HepG2 (cell line): ENCODE measurements at regions not wholly inside any gene's neighbourhood (a gene's known extent, or its start where the extent isn't known, plus 50 kb on each side); places are given as distances from the start of the nearest gene placed in this dataset.

Experiments used
- ATAC-seq: fragments of 200-7000 bp; cut with Tn5 transposase; 3 replicates; pipeline ENCODE4 v1.9.1; 2020; ENCODE audit warnings: mild to moderate bottlenecking, moderate library complexity
- BruUV-seq: library from RNA; stranded (reverse); fragments of 400-500 nt; replicated peaks from 2 replicates; lab custom pipeline; 2021; lab: Mats Ljungman, UMichigan
- CTCF ChIA-PET: fragments of 300-600 bp; formaldehyde crosslinking; extraction: SDS; loops from one replicate; lab custom pipeline; 2021; ENCODE audit warnings: low total read pairs, inconsistent platforms, low intra/inter-chr PET ratio; lab: Yijun Ruan, JAX
- POLR2A ChIA-PET: fragments of 350-600 bp; sonication (Branson Sonifier 250); formaldehyde crosslinking; loops from one replicate; lab custom pipeline; 2020; ENCODE audit warnings: antibody characterized with exemption, inconsistent platforms; lab: Yijun Ruan, JAX
- DNase-seq: peaks from one replicate; pipeline ENCODE4 v3.0.0-alpha.2; 2015; ENCODE audit warnings: low spot score
- FAIRE-seq: peaks from 3 replicates; lab custom pipeline; 2011; peaks lifted over from hg19 to GRCh38; lab: Jason Lieb, UNC
- H2AFZ ChIP-seq: one replicate; pipeline ENCODE4 v1.6.1; 2011; ENCODE audit warnings: low read length, inconsistent platforms
- H3K27ac ChIP-seq: fragments of 300-600 bp; 3 replicates; pipeline ENCODE4 v1.8.0; 2011; ENCODE audit warnings: mixed run types, mild to moderate bottlenecking, mixed read lengths, low read length, inconsistent platforms; ENCODE audit not compliant: insufficient read depth; ENCODE audit errors: extremely low read length
- H3K27me3 ChIP-seq, 2 experiments: fragments of 200-600 bp in 1 of 2; 2 replicates in 1 of 2; 3 replicates in 1 of 2; pipeline versions ENCODE4 v1.6.0 to v1.8.0; 2011; ENCODE audit warnings: low read length in 2 of 2, mild to moderate bottlenecking in 2 of 2, moderate library complexity in 2 of 2, inconsistent platforms in 1 of 2; ENCODE audit not compliant: insufficient read depth in 2 of 2, control insufficient read depth in 1 of 2
- H3K36me3 ChIP-seq, 2 experiments: fragments of 200-600 bp in 1 of 2; replicated peaks in 1 of 2; 2 replicates in 1 of 2; 3 replicates in 1 of 2; pipeline versions ENCODE4 v1.5.1 to v1.8.0; 2011; ENCODE audit warnings: low read length in 2 of 2, inconsistent platforms in 1 of 2; ENCODE audit not compliant: insufficient read depth in 2 of 2, control insufficient read depth in 1 of 2
- H3K4me1 ChIP-seq: 2 replicates; pipeline ENCODE4 v1.5.1; 2012; ENCODE audit warnings: low read length, inconsistent platforms; ENCODE audit not compliant: insufficient read depth
- H3K4me2 ChIP-seq: 2 replicates; pipeline ENCODE4 v1.6.0; 2011; ENCODE audit warnings: low read depth, low read length, inconsistent platforms
- H3K4me3 ChIP-seq, 3 experiments: fragments of 200-600 bp in 1 of 3; sonication (generic), shearing (Covaris generic) in 1 of 3; replicated peaks in 1 of 3; 2 replicates each; pipeline ENCODE4 v1.5.1; 2011 to 2016; ENCODE audit warnings: low read length in 3 of 3, inconsistent platforms in 2 of 3, low read depth in 2 of 3, mild to moderate bottlenecking in 2 of 3, control low read depth in 1 of 3, mixed read lengths in 1 of 3; ENCODE audit not compliant: insufficient read depth in 1 of 3
- H3K79me2 ChIP-seq: one replicate; pipeline ENCODE4 v1.6.1; 2011; ENCODE audit warnings: low read length, inconsistent platforms; ENCODE audit not compliant: insufficient read depth
- H3K9ac ChIP-seq: 2 replicates; pipeline ENCODE4 v1.6.0; 2011; ENCODE audit warnings: mild to moderate bottlenecking, low read depth, low read length, inconsistent platforms; ENCODE audit not compliant: insufficient read depth
- H3K9me3 ChIP-seq: 2 replicates; pipeline ENCODE4 v1.5.1; 2012; ENCODE audit warnings: mild to moderate bottlenecking, low read length
- H4K20me1 ChIP-seq: 2 replicates; pipeline ENCODE4 v1.6.0; 2011; ENCODE audit warnings: inconsistent platforms, mild to moderate bottlenecking, low read length, moderate library complexity; ENCODE audit not compliant: insufficient read depth
- BCL6 ChIP-seq: IDR thresholded peaks from 2 replicates; pipeline ENCODE4 v1.6.1; 2016; ENCODE audit warnings: missing genetic modification reagents, missing compliant biosample characterization
- MAFK ChIP-seq, 2 experiments: IDR thresholded peaks in 1 of 2; conservative IDR thresholded peaks in 1 of 2; 2 replicates each; pipeline ENCODE4 v1.6.1; 2011; ENCODE audit warnings: improper control_type of control experiment in 2 of 2, low read length in 2 of 2
- NFYC ChIP-seq: IDR thresholded peaks from 2 replicates; pipeline ENCODE4 v1.6.1; 2016; ENCODE audit warnings: missing genetic modification reagents, missing compliant biosample characterization
- TBX2 ChIP-seq: sonication (generic); formaldehyde crosslinking; IDR thresholded peaks from 2 replicates; pipeline ENCODE4 v1.5.0; 2020; ENCODE audit warnings: missing genetic modification reagents, mild to moderate bottlenecking, borderline replicate concordance
- XBP1 ChIP-seq: sonication (generic); formaldehyde crosslinking; IDR thresholded peaks from 2 replicates; pipeline ENCODE4 v1.5.0; 2020; ENCODE audit warnings: missing genetic modification reagents
- ZNF570 ChIP-seq: sonication (generic); formaldehyde crosslinking; IDR thresholded peaks from 2 replicates; pipeline ENCODE4 v1.4.0; 2020; ENCODE audit warnings: mild to moderate bottlenecking, missing genetic modification reagents, borderline replicate concordance
- WGBS: methylation state at CpG from one replicate; pipeline ENCODE4 v1.1.6; 2017; ENCODE audit warnings: low lambda C conversion rate; 5-methylcytosine and 5-hydroxymethylcytosine counted together
- in situ Hi-C: cut with HindIII; loops from 2 replicates; pipeline ENCODE4 v1.10.0; 2017; ENCODE audit warnings: low pct_unique_long_range_greater_than_20kb; ENCODE audit not compliant: extremely low pct_ligation_motif_present
- intact Hi-C: fragments of 100-400 bp; cut with micrococcal nuclease; formaldehyde crosslinking; loops from one replicate; pipeline ENCODE4 v1.10.0; 2022; ENCODE audit not compliant: unreplicated experiment
- TF ChIP-seq, protein P1 (sequence below): sonication (generic); formaldehyde crosslinking; IDR thresholded peaks from 2 replicates; pipeline ENCODE4 v1.9.0; 2021; ENCODE audit warnings: missing genetic modification reagents, borderline replicate concordance
- TF ChIP-seq, protein P2 (sequence below): sonication (generic); formaldehyde crosslinking; IDR thresholded peaks from 2 replicates; pipeline ENCODE4 v1.9.0; 2021; ENCODE audit warnings: missing genetic modification reagents, mild to moderate bottlenecking, borderline replicate concordance
- TF ChIP-seq, protein P3 (sequence below): sonication (generic); formaldehyde crosslinking; IDR thresholded peaks from 2 replicates; pipeline ENCODE4 v1.5.0; 2020; ENCODE audit warnings: missing genetic modification reagents, mild to moderate bottlenecking, borderline replicate concordance
- TF ChIP-seq, protein P4 (sequence below): IDR thresholded peaks from 2 replicates; pipeline ENCODE4 v1.6.1; 2016

DNA sequence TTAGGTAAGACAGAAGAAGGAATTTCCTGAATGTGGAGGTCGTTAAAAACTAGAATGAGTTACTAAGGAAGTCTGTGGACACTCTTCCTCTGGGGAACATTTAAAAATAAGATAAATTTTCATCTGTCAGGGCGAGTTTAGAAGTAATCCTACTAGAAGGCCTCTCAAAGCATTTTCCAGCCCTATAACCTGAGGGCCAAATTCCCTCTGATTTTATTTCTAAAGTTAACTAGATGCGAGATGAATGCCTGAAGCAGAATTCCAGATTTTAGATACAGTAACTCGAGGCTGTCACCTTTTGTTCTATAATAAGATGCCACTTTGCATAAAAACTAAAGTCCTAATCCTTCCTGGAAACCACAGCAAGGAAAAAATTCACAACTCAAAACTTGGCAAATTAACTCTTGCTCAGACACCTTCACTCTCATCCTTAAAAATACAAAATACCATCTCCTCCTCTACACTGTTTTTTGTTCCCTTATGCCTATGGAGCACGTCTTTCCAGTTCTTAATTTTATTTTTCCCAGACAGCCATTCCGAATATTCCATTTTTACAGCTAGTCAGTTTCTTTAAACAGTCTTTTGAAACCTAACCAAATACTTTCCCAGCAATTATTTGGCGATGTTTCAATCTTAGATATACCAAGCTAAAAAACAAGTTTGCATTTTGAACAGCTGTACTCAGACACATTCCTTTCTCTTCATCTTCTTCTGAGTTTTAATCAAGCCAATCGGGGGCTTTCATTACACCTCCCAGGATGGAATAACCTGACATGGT is 420.7 kb upstream of the NFE2L3 start (continued):
- TF ChIP-seq, protein P1, sequence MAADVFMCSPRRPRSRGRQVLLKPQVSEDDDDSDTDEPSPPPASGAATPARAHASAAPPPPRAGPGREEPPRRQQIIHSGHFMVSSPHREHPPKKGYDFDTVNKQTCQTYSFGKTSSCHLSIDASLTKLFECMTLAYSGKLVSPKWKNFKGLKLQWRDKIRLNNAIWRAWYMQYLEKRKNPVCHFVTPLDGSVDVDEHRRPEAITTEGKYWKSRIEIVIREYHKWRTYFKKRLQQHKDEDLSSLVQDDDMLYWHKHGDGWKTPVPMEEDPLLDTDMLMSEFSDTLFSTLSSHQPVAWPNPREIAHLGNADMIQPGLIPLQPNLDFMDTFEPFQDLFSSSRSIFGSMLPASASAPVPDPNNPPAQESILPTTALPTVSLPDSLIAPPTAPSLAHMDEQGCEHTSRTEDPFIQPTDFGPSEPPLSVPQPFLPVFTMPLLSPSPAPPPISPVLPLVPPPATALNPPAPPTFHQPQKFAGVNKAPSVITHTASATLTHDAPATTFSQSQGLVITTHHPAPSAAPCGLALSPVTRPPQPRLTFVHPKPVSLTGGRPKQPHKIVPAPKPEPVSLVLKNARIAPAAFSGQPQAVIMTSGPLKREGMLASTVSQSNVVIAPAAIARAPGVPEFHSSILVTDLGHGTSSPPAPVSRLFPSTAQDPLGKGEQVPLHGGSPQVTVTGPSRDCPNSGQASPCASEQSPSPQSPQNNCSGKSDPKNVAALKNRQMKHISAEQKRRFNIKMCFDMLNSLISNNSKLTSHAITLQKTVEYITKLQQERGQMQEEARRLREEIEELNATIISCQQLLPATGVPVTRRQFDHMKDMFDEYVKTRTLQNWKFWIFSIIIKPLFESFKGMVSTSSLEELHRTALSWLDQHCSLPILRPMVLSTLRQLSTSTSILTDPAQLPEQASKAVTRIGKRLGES = no peak

DNA sequence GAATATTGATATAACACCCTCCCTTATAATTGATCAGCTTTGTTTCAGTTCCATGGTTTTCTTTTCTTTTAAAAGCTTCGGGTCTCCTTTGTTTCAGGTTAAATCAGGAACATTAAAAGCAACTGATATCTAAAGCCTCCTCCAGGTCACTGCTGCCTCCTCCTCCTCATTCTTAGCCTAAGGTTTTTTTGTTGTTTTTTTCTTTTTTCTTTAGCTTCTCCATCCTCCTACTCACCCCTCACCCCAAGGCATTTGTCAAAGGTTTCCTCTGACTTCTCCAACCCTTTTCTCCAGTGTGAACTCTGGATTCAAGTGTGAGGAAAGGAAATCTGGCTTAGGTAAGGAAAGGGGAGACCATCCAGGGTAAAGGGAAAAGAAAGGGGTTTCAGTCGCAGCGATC is 420.2 kb upstream of the NFE2L3 start:
- Histone ChIP-seq H3K9ac (no peak overlapping the region), H3K9me3 (no peaks in the 10 kb centered on the region), H3K4me2 (no peak overlapping the region), H3K4me1 (no peaks in the 10 kb centered on the region), H3K79me2 (no peaks in the 10 kb centered on the region), H4K20me1 (no peaks in the 10 kb centered on the region), H3K27me3 (peaks cover 0 to 6% of the 10 kb centered on the region in 2 experiments; a peak in 2 of 5 replicates), H3K4me3 (no peak overlapping the region), H3K36me3 (no peaks in the 10 kb centered on the region), H3K27ac (no peak overlapping the region), H2AFZ (no peak overlapping the region)
- FAIRE-seq = no peak
- in situ Hi-C loops = no loop called here
- no peak for DNase-seq
- no peak for ATAC-seq
- no TSS peak for BruUV-seq
- intact Hi-C loops = no loop called here
- 17% methylated on average over 3 of the region's 3 CpGs for WGBS
- POLR2A ChIA-PET = no interaction called here
- CTCF ChIA-PET = no interaction called here
- TF ChIP-seq XBP1 (CRISPR knock-in tag) (no peak), NFYC (CRISPR knock-in tag) (no peak), BCL6 (CRISPR knock-in tag) (no peak), ZNF570 (CRISPR knock-in tag) (no peak), TBX2 (CRISPR knock-in tag) (no peak), MAFK (conservative IDR thresholded peaks at IDR 0.05 in 1 of 2, IDR thresholded peaks at IDR 0.05 in 1 of 2; ENCODE audit: low read length in 2 of 2) (no peak)
- TF ChIP-seq, protein P2, sequence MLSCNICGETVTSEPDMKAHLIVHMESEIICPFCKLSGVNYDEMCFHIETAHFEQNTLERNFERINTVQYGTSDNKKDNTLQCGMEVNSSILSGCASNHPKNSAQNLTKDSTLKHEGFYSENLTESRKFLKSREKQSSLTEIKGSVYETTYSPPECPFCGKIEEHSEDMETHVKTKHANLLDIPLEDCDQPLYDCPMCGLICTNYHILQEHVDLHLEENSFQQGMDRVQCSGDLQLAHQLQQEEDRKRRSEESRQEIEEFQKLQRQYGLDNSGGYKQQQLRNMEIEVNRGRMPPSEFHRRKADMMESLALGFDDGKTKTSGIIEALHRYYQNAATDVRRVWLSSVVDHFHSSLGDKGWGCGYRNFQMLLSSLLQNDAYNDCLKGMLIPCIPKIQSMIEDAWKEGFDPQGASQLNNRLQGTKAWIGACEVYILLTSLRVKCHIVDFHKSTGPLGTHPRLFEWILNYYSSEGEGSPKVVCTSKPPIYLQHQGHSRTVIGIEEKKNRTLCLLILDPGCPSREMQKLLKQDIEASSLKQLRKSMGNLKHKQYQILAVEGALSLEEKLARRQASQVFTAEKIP (CRISPR knock-in tag) = no peak
- TF ChIP-seq, protein P3, sequence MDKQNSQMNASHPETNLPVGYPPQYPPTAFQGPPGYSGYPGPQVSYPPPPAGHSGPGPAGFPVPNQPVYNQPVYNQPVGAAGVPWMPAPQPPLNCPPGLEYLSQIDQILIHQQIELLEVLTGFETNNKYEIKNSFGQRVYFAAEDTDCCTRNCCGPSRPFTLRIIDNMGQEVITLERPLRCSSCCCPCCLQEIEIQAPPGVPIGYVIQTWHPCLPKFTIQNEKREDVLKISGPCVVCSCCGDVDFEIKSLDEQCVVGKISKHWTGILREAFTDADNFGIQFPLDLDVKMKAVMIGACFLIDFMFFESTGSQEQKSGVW (CRISPR knock-in tag) = no peak
- TF ChIP-seq, protein P4, sequence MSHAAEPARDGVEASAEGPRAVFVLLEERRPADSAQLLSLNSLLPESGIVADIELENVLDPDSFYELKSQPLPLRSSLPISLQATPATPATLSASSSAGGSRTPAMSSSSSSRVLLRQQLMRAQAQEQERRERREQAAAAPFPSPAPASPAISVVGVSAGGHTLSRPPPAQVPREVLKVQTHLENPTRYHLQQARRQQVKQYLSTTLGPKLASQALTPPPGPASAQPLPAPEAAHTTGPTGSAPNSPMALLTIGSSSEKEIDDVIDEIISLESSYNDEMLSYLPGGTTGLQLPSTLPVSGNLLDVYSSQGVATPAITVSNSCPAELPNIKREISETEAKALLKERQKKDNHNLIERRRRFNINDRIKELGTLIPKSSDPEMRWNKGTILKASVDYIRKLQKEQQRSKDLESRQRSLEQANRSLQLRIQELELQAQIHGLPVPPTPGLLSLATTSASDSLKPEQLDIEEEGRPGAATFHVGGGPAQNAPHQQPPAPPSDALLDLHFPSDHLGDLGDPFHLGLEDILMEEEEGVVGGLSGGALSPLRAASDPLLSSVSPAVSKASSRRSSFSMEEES (CRISPR knock-in tag) = no peak
